HS-27A (cell line): ENCODE measurements at regions not wholly inside any gene's neighbourhood (a gene's known extent, or its start where the extent isn't known, plus 50 kb on each side); places are given as distances from the start of the nearest gene placed in this dataset.
"Not testable (repeated sequence)": the region's sequence is repeated elsewhere in the genome, so short reads cannot be mapped to it uniquely, and the experiment has no call there.

ENCODE experiments used
- DNase-seq: peaks from one replicate; pipeline ENCODE4 v3.0.0-alpha.2; 2012; ENCODE audit warnings: low read depth, missing footprints

DNA sequence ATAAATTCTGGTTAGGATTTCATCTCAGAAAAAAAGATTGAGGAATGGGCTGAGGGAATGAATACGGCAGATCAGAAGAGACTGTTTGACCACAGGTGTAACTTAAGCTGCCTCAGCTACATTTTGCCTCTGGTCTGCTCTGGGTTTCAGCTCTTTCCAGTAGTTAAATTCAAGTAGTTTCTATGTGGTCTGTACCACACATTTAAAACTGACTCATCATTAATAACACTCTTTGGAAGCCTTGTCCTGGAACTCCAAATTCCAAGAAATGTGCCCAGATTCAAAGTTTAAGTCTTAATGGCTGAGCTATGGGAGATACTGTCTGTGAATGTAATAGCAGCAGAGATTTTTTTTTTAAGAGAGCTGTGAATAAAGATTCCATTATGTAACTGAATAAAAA, 133.1 kb upstream of the IGSF10 start:
- DNase-seq = no peak

DNA sequence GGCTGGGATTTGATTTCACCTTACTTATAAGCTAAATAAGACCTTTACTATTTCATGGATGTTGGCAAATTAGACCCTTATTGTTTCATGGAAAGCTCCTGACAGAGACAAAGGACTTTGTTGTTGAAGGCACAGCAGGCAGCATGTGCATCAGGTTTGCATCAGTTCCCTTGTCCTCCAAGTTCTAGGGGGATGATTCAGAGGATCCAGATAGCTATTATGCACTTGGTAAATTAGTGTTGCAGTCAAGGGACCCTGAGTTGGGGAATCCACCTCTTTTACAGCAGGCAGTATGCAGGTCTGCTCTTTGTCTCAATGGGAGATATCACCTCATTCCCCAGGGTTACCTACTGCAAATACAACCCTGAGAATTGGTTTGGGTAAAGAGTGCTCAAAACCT, 131.4 kb upstream of the IGSF10 start:
- no peak for DNase-seq

DNA sequence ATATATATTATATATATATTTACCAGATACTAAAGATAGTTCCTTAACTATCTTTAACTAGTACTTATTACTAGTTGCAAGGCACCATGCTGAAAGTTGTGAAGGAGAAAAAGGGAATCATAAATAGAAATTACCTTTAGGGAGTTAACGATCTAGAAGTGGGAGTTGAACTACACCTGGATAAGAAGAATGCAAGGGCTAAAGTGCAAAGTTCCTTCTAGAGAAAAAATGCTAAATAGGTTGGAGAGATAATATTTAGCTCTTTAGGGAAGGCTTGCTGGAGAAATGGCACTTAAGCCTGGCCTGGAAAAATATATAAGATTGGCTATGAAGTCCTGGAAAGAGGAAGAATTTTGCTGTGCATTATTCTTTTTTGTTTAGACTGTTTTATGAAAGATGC, 130.6 kb upstream of the IGSF10 start:
- DNase-seq = no peak

- no peak for DNase-seq
These were observed 128.4 kb upstream of the IGSF10 start for GRCh38 chr3:151589311-151589710.

- not testable (repeated sequence) for DNase-seq
These were observed 126.8 kb upstream of the IGSF10 start for GRCh38 chr3:151587659-151588058.

DNA sequence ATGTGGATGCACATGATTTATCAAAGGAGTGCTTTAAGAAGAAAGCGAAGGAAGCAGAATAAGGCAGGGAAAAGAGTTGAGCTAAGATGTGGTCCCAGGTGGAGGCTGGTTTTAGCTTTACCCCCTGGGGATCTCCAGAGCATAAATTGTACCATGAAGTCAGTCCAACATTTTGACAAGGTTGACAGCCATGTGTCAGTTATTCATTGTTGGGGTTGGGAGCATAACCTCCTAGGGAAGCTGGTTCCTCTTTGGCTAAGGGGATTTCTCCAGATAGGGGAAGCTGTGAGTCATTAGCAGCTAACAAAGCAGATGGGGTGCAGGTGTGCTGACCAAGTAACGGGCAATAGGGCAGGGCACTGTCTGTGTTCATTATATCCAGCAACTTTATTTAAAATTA, 123.7 kb upstream of the IGSF10 start:
- no peak for DNase-seq

DNA sequence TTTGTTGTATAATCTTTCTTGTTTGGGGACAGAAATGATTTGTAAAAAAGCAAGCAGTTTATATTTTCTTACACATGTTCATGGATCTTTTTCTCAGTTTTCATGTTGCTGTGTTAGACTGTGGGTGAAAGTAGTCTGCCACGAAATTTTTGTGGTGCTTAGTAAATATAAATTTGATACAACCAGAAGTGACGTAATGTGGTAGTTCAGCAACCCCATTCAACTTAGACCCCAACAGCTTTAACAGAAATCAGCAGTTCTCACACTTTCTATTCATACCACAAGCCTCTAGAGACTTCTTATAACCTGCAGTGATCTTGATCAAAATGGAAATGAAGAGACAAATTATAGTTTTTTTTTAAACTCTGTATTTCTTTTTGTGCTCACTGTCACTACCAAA, 120.2 kb upstream of the IGSF10 start:
- no peak for DNase-seq

DNA sequence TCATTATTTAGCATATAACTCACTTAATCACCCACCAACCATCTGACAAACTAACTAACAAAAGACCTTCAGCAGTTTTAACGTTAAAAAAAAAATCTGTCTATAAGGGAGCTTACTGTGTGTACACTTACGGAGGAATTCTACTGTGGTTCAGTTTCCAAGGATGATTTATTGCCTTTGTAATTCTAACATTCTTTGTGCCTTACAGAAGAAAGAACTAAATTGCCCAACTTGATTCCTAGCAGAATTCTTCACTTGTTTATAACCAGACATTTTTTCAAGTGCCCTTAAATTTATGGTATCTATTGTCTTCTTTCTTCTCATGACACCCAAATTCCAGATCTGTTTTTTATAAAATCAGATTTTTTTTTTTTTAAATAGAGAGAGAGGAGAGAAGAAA, 119.7 kb upstream of the IGSF10 start:
- peak; percentile 9 for DNase-seq

DNA sequence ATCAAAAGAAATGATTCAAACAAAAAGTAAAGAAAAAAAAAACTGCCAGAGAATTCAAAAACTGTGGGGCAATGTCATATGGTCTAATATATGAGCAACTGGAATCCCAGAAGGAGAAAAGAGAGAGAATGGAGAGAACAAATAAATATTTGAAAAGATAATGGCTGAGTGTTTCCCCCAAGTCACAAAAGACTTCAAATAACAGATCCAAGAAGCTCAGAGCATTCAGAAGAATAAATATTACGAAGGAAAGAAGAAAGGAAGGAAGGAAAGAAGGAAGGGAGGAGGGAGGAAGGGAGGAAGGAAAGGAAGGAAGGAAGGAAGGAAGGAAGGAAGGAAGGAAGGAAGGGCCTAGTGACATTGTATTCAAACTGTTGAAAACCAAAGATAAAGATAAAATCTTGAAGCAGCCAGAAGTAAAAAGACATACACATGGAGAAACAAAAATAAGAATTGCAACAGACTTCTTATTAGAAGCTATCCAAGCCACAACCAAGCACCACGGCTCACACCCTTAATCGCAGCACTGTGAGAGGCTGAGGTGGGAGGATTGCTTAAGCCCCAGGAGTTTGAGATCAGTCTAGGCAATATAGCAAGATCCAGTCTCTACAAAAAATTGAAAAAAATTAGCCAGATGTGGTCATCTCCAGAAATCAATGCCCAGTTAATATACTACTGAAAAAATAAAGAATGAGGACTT, 118.9 kb upstream of the IGSF10 start:
- no peak for DNase-seq

- no peak for DNase-seq
These were observed 117.6 kb upstream of the IGSF10 start for GRCh38 chr3:151578495-151578894.

GRCh38 chr3:151576511-151577137, 115.8 kb upstream of the IGSF10 start:
- DNase-seq = no peak

DNA sequence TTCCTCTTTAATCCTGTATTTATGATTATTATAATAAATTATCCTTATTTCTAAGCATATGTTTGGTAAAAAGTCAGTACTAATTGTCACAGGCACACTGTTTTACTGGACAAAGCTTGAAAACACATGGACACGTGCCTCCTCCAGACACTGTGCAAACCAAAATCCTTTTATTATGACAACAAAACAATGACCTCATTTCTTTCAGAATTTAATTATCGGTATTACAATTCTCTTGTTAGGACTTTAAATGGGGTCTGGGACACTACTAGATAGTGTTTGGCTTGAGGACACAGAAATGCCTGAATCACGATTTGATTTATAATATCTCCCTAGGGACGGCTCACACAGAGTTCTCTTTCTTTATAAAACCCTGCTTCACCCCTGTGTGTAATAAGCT, 107.3 kb upstream of the IGSF10 start:
- no peak for DNase-seq

DNA sequence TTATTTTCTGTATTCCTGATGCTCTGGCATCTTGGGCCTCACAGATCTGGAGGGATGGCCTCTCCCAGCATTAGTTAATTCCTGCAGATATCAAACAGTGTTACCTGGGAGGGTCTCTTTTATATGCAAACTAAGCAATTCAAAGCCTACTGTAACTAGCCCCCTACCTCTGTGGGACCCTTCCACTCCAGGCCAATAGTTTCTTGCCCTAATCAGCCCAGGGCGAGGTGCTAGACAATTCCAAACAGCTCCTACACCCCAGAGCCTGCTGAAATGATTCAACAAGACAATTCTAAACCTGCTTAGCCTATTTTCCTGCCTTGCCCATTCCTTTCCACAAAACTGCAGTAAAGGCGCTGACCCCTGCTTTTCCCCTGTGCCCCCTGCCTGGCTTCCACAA, 106.6 kb upstream of the IGSF10 start:
- DNase-seq = no peak

GRCh38 chr3:151564261-151564660, 103.4 kb upstream of the IGSF10 start:
- no peak for DNase-seq

DNA sequence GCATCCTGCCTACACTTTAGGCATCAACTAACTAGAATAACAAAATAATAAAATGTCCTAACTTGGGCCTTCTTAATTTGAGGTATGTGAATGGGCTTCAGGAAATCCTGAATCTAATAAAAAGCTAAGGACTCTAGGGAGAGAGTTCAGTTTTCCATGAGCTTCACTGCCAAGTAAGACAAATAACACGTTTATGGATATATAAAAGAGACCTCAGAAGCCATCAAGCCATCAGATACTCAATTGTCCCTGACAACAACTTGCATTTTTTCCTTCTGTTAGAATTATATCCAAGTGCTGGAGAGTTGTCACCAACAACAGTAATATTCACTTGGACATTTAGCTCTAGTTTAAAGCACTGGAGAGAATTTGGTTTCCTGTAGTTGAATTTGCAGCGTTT, 102.4 kb upstream of the IGSF10 start:
- DNase-seq = no peak

- no peak for DNase-seq
These were observed 102.0 kb upstream of the IGSF10 start for GRCh38 chr3:151562891-151563290.

DNA sequence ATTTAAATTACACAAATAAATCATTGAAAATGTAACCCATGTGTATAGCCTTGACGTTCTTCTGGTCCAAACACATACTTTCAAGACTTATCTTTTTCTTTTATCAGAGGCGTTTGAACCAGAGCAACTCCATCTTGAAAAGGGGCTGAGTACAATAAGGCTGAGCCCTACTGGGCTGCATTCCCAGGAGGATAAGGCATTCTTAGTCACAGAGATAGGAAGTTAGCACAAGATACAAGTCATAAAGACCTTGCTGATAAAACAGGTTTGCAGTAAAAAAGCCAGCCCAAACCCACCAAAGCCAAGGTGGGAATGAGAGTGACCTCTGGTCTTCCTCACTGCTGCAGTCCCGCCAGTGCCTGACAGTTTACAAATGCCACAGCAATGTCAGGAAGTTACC, 101.0 kb upstream of the IGSF10 start:
- no peak for DNase-seq

GRCh38 chr3:151560738-151561137, 99.9 kb upstream of the IGSF10 start:
- DNase-seq = no peak

- no peak for DNase-seq
These were observed 98.9 kb upstream of the IGSF10 start for GRCh38 chr3:151559736-151560135.

GRCh38 chr3:151558661-151559060, 97.8 kb upstream of the IGSF10 start:
- DNase-seq = no peak

GRCh38 chr3:151557068-151557840, 96.4 kb upstream of the IGSF10 start:
- no peak for DNase-seq

GRCh38 chr3:151556596-151556995, 95.7 kb upstream of the IGSF10 start:
- DNase-seq = no peak

DNA sequence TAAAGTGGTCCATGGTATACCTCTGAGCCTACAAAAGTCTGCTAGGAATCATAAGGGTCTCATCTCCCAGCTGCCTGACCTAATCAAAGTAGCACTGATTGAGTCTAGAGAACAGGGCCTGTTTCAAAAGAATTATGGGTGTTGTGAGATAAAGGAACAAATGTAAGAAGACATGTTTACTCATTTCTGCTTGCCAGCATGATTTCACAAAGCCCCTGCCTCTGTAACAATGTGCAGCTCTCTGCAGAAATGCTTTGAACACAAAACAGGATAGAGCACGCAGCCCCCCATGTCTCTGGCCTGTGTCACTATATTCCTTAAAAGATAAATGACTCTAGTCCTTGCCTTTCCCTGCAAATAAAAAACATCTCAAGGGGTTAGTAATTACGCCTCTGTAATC, 94.7 kb upstream of the IGSF10 start:
- DNase-seq = no peak
